Kidney tubule cell (primary cell): ENCODE measurements at regions not wholly inside any gene's neighbourhood (a gene's known extent, or its start where the extent isn't known, plus 50 kb on each side); places are given as distances from the start of the nearest gene placed in this dataset.

Experiments used
- DNase-seq: peaks from one replicate; pipeline ENCODE4 v3.0.0-alpha.2; 2018; ENCODE audit warnings: low spot score

GRCh38 chr18:77520767-77521166 lies 271.1 kb downstream of the GALR1 start:
- no peak for DNase-seq

- no peak for DNase-seq
Measured at GRCh38 chr18:77522051-77522675, 272.5 kb downstream of the GALR1 start.

DNA sequence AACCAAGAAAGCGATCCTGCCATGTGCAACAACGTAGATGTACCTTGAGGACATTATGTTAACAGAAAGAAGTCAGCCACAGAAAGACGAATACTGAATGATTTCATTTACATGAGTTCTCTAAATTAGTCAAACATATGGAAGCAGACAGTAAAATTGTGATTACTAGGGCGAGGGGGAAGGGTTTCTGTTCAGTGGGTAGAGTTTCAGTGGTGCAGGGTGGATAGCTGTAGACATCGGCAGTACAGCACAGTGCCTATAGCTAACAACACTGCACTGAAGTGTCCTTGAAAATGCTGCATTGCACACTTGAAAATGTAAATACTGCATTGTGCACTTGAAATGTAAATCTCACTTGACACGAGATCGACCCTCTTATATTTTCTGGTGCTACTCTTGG lies 275.3 kb downstream of the GALR1 start:
- no peak for DNase-seq

GRCh38 chr18:77526962-77527361 lies 277.3 kb downstream of the GALR1 start:
- DNase-seq: no peak

GRCh38 chr18:77528872-77529271 lies 279.2 kb downstream of the GALR1 start:
- DNase-seq: no peak

GRCh38 chr18:77529492-77530176 lies 280.0 kb downstream of the GALR1 start:
- no peak for DNase-seq

DNA sequence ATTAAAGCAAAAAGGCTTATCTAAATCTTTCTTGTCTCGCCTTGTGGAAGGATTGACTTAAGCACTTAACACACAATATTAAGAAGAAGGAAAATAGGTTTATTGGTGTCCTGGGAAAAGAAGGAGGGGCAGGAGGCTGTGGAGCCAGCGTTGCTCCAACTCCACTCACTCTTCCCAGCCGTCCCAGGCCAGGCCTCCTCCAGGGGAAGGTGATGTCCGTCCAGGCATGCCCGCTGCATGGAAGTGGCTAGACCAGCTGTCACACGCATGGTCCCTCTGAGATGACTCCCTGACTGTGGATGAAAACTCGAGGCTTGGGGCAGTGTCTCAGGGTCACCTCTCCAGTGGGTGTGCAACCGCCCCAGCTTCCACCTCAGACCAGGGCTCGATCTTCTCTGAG lies 281.1 kb downstream of the GALR1 start:
- no peak for DNase-seq

GRCh38 chr18:77539860-77540259 lies 290.2 kb downstream of the GALR1 start:
- no peak for DNase-seq

- no peak for DNase-seq
Measured at GRCh38 chr18:77544792-77545191, 295.1 kb downstream of the GALR1 start.

DNA sequence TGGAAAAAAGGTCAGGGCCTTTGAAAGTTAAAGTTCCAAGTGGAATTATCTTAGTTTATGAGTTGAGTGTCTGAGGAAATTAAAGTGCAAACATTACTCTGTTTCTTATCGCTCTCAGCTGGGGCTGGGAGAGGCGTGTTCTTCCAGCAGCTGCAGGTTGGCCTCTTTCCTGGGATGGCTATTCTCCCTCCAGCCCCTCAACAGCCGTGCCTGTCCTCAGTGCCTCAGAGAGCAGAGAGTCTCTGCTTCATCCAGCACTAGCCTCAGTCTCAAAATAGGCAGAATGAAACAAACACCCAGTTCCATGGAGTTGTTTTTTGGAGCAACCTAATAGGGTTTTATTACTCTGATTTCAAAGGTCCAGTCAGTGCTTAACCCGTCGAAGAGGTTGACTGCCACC lies 298.1 kb downstream of the GALR1 start:
- DNase-seq: no peak

- no peak for DNase-seq
Measured at GRCh38 chr18:77548790-77549420, 299.3 kb downstream of the GALR1 start.

- no peak for DNase-seq
Measured at GRCh38 chr18:77550625-77551024, 301.0 kb downstream of the GALR1 start.

GRCh38 chr18:77551055-77551454 lies 301.4 kb downstream of the GALR1 start:
- DNase-seq: no peak

DNA sequence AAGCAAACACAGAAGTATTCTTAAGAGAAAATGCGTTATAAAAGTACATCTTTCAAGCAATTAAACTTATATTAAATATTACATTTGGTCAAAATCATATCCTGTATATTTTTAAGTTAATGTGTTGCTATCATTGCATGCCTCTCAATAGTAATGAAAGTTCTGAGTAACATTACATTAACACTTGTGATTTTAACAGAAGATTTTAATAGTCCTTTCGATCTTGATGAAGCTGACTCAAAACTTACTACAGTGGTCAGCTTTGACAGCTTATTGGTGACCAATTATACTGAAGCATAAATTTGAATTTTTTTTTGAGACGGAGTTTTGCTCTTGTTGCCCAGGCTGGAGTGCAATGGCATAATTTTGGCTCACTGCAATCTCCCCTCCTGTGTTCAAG lies 303.3 kb downstream of the GALR1 start:
- DNase-seq: no peak

- DNase-seq: no peak
Measured at GRCh38 chr18:77554061-77554460, 304.4 kb downstream of the GALR1 start.

DNA sequence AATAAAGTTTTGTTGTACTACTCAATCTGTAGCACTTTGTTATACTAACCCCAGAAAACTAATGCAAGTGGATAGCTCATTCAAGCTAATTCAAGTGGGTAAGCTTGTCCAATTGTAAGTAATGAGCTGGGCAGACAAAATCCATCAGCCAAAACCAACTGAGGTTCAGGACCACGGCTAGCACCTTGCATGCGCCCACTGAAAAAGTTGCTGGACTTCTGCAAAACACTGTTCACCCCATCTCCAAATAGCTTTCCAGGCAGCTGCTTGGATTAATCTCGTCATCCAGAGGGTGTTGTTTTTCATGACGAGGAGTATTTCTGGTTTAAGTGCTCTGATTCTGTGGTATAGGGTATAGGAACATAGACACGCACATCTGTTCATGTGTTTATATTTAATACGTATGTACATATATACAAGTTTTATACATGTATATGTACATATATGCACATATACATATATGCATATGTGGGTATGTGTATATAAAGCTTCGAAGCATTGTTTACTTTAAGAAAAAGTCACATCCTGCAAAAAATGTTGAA lies 307.5 kb downstream of the GALR1 start:
- no peak for DNase-seq

DNA sequence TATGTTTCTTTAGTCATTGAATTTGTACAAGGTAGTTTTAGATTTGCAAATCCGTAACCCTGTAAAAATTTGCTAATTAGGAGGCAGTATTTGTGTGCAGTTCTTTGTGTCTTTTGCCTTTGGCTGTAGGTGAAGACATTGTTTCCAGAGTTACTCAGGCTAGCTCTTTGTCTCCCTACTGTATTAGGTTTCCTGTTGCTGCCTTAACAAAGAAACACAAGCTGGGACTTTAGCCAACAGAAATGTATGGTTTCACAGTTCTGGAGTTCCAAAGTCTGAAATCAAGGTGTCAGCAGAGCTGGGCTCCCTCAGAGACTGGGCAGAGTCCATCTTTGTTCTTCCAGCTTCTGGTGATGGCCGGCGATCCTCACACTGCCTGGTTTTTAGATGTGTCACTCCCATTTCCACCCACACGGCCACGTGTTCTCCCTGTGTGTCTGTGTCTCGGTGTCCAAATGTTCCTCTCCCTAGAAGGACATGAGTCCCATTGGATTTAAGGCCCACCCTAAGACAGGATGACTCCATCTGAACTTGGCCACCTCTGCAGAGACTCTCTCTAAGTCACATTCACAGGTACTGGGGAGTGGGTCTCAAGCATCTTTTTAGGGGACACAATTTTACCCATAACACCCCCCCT lies 309.7 kb downstream of the GALR1 start:
- DNase-seq: no peak

DNA sequence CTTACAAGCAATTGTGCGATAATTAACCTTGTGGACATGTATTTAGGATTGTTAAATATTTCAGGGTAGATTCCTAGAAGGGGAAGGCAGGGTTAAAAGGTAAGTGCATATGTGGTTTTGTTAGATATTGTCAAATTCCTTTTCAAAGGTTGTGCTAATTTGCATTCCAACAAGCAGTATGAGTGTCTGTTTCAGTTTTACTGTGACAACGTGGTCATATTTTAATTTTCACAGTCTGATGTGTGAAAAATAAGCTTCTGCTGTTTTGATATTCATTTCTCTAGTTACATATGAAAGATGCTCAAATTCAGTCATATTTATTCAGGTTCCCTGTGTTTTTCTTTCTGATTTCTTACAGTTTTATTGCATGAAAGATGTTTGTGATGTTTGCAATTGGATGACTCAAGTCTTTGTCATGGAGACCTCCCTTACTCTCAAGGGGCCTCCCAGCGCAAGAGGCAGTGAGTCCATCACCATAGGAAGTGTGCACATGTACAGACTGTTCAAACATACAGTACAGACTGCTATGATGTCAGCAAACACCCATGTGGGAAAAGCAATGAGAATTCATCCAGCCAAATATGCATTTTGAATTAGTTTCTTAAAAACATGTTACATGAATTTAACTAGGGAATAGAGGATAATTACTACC lies 310.8 kb downstream of the GALR1 start:
- DNase-seq: no peak

DNA sequence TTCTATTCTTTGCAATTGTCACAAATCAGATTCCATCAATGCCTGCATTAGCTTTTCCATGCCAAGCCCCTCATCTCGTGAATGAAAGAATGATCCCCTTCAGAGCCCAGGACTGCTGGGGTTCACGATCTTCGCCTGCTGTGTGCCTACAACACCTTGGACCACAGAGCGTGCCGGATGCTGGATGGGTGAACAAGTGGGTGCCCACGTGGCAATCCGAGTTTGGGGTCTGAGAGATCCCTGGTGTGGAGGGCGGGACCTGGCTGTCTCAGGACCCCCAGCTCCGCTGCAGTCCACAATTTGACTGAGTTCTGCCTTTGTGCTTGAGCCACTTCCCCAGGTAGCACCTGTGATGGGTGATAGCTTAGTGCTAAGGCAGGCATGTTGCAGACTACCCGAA lies 317.0 kb downstream of the GALR1 start:
- DNase-seq: no peak

GRCh38 chr18:77567205-77567604 lies 317.6 kb downstream of the GALR1 start:
- no peak for DNase-seq

- no peak for DNase-seq
Measured at GRCh38 chr18:77571743-77572142, 322.1 kb downstream of the GALR1 start.

GRCh38 chr18:77572537-77572936 lies 322.9 kb downstream of the GALR1 start:
- no peak for DNase-seq
